ENCODE measurements at regions not wholly inside any gene's neighbourhood (a gene's known extent, or its start where the extent isn't known, plus 50 kb on each side); places are given as distances from the start of the nearest gene placed in this dataset.

GRCh38 chr5:5904113-5904512, 474.2 kb downstream of the MED10 start:
- in situ Hi-C loops (cut with MboI; ENCODE audit: low sequenced_read_pairs, unreplicated experiment): no loop called here
- no peak for TF ChIP-seq CTCF (IDR thresholded peaks at IDR 0.05; ENCODE audit: borderline replicate concordance, control extremely low read depth, extremely low read depth, insufficient read depth, missing control alignments)
- DNase-seq (ENCODE audit: low spot score): no peak

GRCh38 chr5:5902678-5903646, 475.4 kb downstream of the MED10 start:
- DNase-seq (ENCODE audit: low spot score): no peak
- no peak for TF ChIP-seq CTCF (IDR thresholded peaks at IDR 0.05; ENCODE audit: borderline replicate concordance, control extremely low read depth, extremely low read depth, insufficient read depth, missing control alignments)
- in situ Hi-C loops (cut with MboI; ENCODE audit: low sequenced_read_pairs, unreplicated experiment): no loop called here

- in situ Hi-C loops (cut with MboI; ENCODE audit: low sequenced_read_pairs, unreplicated experiment): no loop called here
These were observed 477.9 kb downstream of the ICE1 start for GRCh38 chr5:5900350-5900749.

GRCh38 chr5:5899716-5900115, 477.2 kb downstream of the ICE1 start:
- in situ Hi-C loops (cut with MboI; ENCODE audit: low sequenced_read_pairs, unreplicated experiment): loop anchor here (25.0 kb wide), 2 partner anchors 412 to 638 kb away; no protein-coding TSS in a partner anchor

More at GRCh38 chr5:5900350-5900749, 477.9 kb downstream of the ICE1 start:
- no peak for TF ChIP-seq CTCF (IDR thresholded peaks at IDR 0.05; ENCODE audit: borderline replicate concordance, control extremely low read depth, extremely low read depth, insufficient read depth, missing control alignments)
- no peak for DNase-seq (ENCODE audit: low spot score)

GRCh38 chr5:5888284-5888683, 465.8 kb downstream of the ICE1 start:
- no peak for TF ChIP-seq CTCF (IDR thresholded peaks at IDR 0.05; ENCODE audit: borderline replicate concordance, control extremely low read depth, extremely low read depth, insufficient read depth, missing control alignments)
- in situ Hi-C loops (cut with MboI; ENCODE audit: low sequenced_read_pairs, unreplicated experiment): loop anchor here (25.0 kb wide), 2 partner anchors 401 to 649 kb away; no protein-coding TSS in a partner anchor
- no peak for DNase-seq (ENCODE audit: low spot score)

More at GRCh38 chr5:5899716-5900115, 477.2 kb downstream of the ICE1 start:
- TF ChIP-seq CTCF (IDR thresholded peaks at IDR 0.05; ENCODE audit: borderline replicate concordance, control extremely low read depth, extremely low read depth, insufficient read depth, missing control alignments): no peak
- DNase-seq (ENCODE audit: low spot score): no peak

GRCh38 chr5:5887833-5888232, 465.4 kb downstream of the ICE1 start:
- no peak for DNase-seq (ENCODE audit: low spot score)
- TF ChIP-seq CTCF (IDR thresholded peaks at IDR 0.05; ENCODE audit: borderline replicate concordance, control extremely low read depth, extremely low read depth, insufficient read depth, missing control alignments): no peak
- in situ Hi-C loops (cut with MboI; ENCODE audit: low sequenced_read_pairs, unreplicated experiment): loop anchor here (25.0 kb wide), 2 partner anchors 401 to 649 kb away; no protein-coding TSS in a partner anchor

Measured in GM13976 (cell line).